HCT116 (cell line): ENCODE measurements at regions not wholly inside any gene's neighbourhood (a gene's known extent, or its start where the extent isn't known, plus 50 kb on each side); places are given as distances from the start of the nearest gene placed in this dataset.

Experiments used
- ATAC-seq: fragments of 200-7000 bp; cut with Tn5 transposase; 2 replicates; pipeline ENCODE4 v1.9.1; 2020; ENCODE audit warnings: mild to moderate bottlenecking, moderate library complexity
- BruUV-seq: library from RNA; stranded (reverse); fragments of 400-500 nt; replicated peaks from 2 replicates; lab custom pipeline; 2021; lab: Mats Ljungman, UMichigan
- CTCF ChIA-PET: fragments of 300-600 bp; sonication (Branson Sonifier 250); formaldehyde crosslinking; loops from one replicate; lab custom pipeline; 2021; ENCODE audit warnings: antibody characterized with exemption; lab: Charles Lee
- POLR2A ChIA-PET: fragments of 300-600, 350-600 bp; sonication (Branson Sonifier 250); formaldehyde crosslinking; loops from one replicate; lab custom pipeline; 2021; ENCODE audit warnings: antibody characterized with exemption; lab: Charles Lee
- RAD21 ChIA-PET, 2 experiments: fragments of 300-600 bp; sonication (Branson Sonifier 250); formaldehyde crosslinking; loops; one replicate each; lab custom pipeline; 2023; ENCODE audit warnings: low total read pairs in 2 of 2; ENCODE audit not compliant: uncharacterized antibody in 2 of 2, unreplicated experiment in 2 of 2, low non-redundant PET in 1 of 2; lab: Charles Lee
- DNase-seq: peaks from one replicate; pipeline ENCODE4 v3.0.0-alpha.2; 2010; ENCODE audit warnings: low read depth, low spot score
- H2AFZ ChIP-seq: fragments of 200-600 bp; shearing (Covaris generic), sonication (generic); 2 replicates; pipeline ENCODE4 v1.6.1; 2017; ENCODE audit warnings: low read depth, mixed run types, mixed read lengths, antibody characterized with exemption, low read length; ENCODE audit not compliant: poor library complexity, severe bottlenecking
- H3K27ac ChIP-seq: 2 replicates; pipeline ENCODE4 v1.5.1; 2012; ENCODE audit warnings: low read depth, low read length
- H3K27me3 ChIP-seq: fragments of 200-600 bp; sonication (generic); 2 replicates; pipeline ENCODE4 v1.6.1; 2016; ENCODE audit warnings: mixed run types, low read length, mixed read lengths; ENCODE audit not compliant: insufficient read depth
- H3K36me3 ChIP-seq, 2 experiments: fragments of 200-500 bp in 1 of 2; fragments of 200-600 bp in 1 of 2; sonication (Bioruptor generic) in 1 of 2; sonication (generic) in 1 of 2; 2 replicates each; pipeline versions ENCODE4 v1.5.1 to v1.6.1; 2014 to 2016; ENCODE audit warnings: low read length in 2 of 2, inconsistent platforms in 1 of 2, mixed read lengths in 1 of 2, mixed run types in 1 of 2; ENCODE audit not compliant: insufficient read depth in 2 of 2, control insufficient read depth in 1 of 2
- H3K4me1 ChIP-seq, 2 experiments: fragments of 200-600 bp in 1 of 2; sonication (generic) in 1 of 2; 2 replicates each; pipeline versions ENCODE4 v1.5.1 to v1.6.1; 2012 to 2017; ENCODE audit warnings: low read length in 2 of 2, inconsistent platforms in 1 of 2, mild to moderate bottlenecking in 1 of 2, mixed read lengths in 1 of 2, mixed run types in 1 of 2, moderate library complexity in 1 of 2; ENCODE audit not compliant: insufficient read depth in 2 of 2, control insufficient read depth in 1 of 2
- H3K4me2 ChIP-seq: fragments of 200-600 bp; sonication (generic); 2 replicates; pipeline ENCODE4 v1.6.1; 2017; ENCODE audit warnings: mixed run types, low read length, mixed read lengths
- H3K4me3 ChIP-seq, 2 experiments: fragments of 200-600 bp in 1 of 2; sonication (generic) in 1 of 2; replicated peaks in 1 of 2; 2 replicates each; pipeline ENCODE4 v1.5.1; 2011 to 2016; ENCODE audit warnings: low read length in 2 of 2, control low read depth in 1 of 2, low read depth in 1 of 2, mild to moderate bottlenecking in 1 of 2, mixed read lengths in 1 of 2, mixed run types in 1 of 2
- H3K79me2 ChIP-seq: fragments of 200-600 bp; sonication (generic); 2 replicates; pipeline ENCODE4 v1.6.1; 2017; ENCODE audit warnings: mild to moderate bottlenecking, mixed run types, low read length, moderate library complexity, mixed read lengths; ENCODE audit not compliant: insufficient read depth
- H3K9ac ChIP-seq: fragments of 200-600 bp; sonication (generic); 2 replicates; pipeline ENCODE4 v1.6.1; 2016; ENCODE audit warnings: low read length, mixed read lengths
- H3K9me2 ChIP-seq: fragments of 200-600 bp; sonication (generic), shearing (Covaris generic); 2 replicates; pipeline ENCODE4 v1.6.1; 2017; ENCODE audit warnings: mixed run types, mild to moderate bottlenecking, moderate library complexity; ENCODE audit not compliant: insufficient read depth
- H3K9me3 ChIP-seq, 2 experiments: fragments of 200-500 bp in 1 of 2; fragments of 200-600 bp in 1 of 2; sonication (Bioruptor generic) in 1 of 2; sonication (generic) in 1 of 2; 2 replicates each; pipeline ENCODE4 v1.6.1; 2014 to 2017; ENCODE audit warnings: low read length in 2 of 2, mixed read lengths in 2 of 2, inconsistent platforms in 1 of 2, low read depth in 1 of 2, mild to moderate bottlenecking in 1 of 2, mixed run types in 1 of 2, moderate library complexity in 1 of 2; ENCODE audit not compliant: control insufficient read depth in 1 of 2, insufficient read depth in 1 of 2
- H4K20me1 ChIP-seq: fragments of 200-600 bp; sonication (generic), shearing (Covaris generic); 2 replicates; pipeline ENCODE4 v1.6.1; 2017; ENCODE audit warnings: mixed run types, mild to moderate bottlenecking, moderate library complexity; ENCODE audit not compliant: insufficient read depth
- ATF3 ChIP-seq: IDR thresholded peaks from 2 replicates; pipeline ENCODE4 v1.6.1; 2012
- CEBPB ChIP-seq: IDR thresholded peaks from 2 replicates; pipeline ENCODE4 v1.6.1; 2012; ENCODE audit warnings: low read depth
- ELF1 ChIP-seq: IDR thresholded peaks from 2 replicates; pipeline ENCODE4 v1.6.1; 2012; ENCODE audit warnings: low read depth, borderline replicate concordance
- EZH2 ChIP-seq: fragments of 200-600 bp; sonication (generic); IDR thresholded peaks from 2 replicates; pipeline ENCODE4 v1.6.1; 2017; ENCODE audit warnings: antibody characterized with exemption, mixed run types
- EZH2phosphoT487 ChIP-seq: fragments of 200-600 bp; IDR thresholded peaks from 2 replicates; pipeline ENCODE4 v1.6.1; 2018; ENCODE audit warnings: antibody characterized with exemption, borderline replicate concordance
- MAX ChIP-seq: IDR thresholded peaks from 2 replicates; pipeline ENCODE4 v1.6.1; 2012
- POLR2A ChIP-seq: IDR thresholded peaks from 2 replicates; pipeline ENCODE4 v1.7.0; 2011; ENCODE audit warnings: borderline replicate concordance; ENCODE audit not compliant: insufficient read depth, insufficient read length; ENCODE audit errors: extremely low read depth
- POLR2AphosphoS5 ChIP-seq: IDR thresholded peaks from 2 replicates; pipeline ENCODE4 v1.6.1; 2011; ENCODE audit warnings: mild to moderate bottlenecking, low read depth, low read length, moderate library complexity
- RAD21 ChIP-seq: IDR thresholded peaks from 2 replicates; pipeline ENCODE4 v1.6.1; 2012; ENCODE audit warnings: low read depth, mild to moderate bottlenecking
- SRF ChIP-seq: IDR thresholded peaks from 2 replicates; pipeline ENCODE4 v1.6.1; 2012; ENCODE audit warnings: low read depth
- TCF7L2 ChIP-seq: IDR thresholded peaks from 2 replicates; pipeline ENCODE4 v1.7.0; 2011; ENCODE audit warnings: borderline replicate concordance, inconsistent platforms; ENCODE audit not compliant: insufficient read depth, insufficient read length; ENCODE audit errors: extremely low read depth
- ZBTB33 ChIP-seq: IDR thresholded peaks from 2 replicates; pipeline ENCODE4 v1.6.1; 2011; ENCODE audit warnings: mild to moderate bottlenecking, low read length, moderate library complexity; ENCODE audit not compliant: insufficient replicate concordance; ENCODE audit errors: extremely low read depth
- ZFX ChIP-seq: fragments of 450-650 bp; IDR thresholded peaks from 2 replicates; pipeline ENCODE4 v1.6.1; 2017
- ZNF274 ChIP-seq: fragments of 200-500 bp; sonication (Bioruptor generic); IDR thresholded peaks from 2 replicates; pipeline ENCODE4 v1.6.1; 2014; ENCODE audit warnings: mild to moderate bottlenecking, low read depth, low read length, inconsistent platforms
- intact Hi-C: fragments of 100-400 bp; cut with micrococcal nuclease; formaldehyde crosslinking; loops from 2 replicates; pipeline ENCODE4 v1.10.0; 2022
- TF ChIP-seq, protein P1 (sequence below), 3 experiments: fragments of 200-600 bp in 1 of 3; sonication (generic) in 1 of 3; IDR thresholded peaks in 2 of 3; conservative IDR thresholded peaks in 1 of 3; 2 replicates each; pipeline ENCODE4 v1.5.1; 2012 to 2017; ENCODE audit warnings: low read depth in 2 of 3, low read length in 2 of 3, antibody characterized with exemption in 1 of 3, borderline replicate concordance in 1 of 3, control low read depth in 1 of 3, mild to moderate bottlenecking in 1 of 3, mixed read lengths in 1 of 3, mixed run types in 1 of 3, moderate library complexity in 1 of 3; ENCODE audit not compliant: insufficient read depth in 1 of 3

GRCh38 chr6:95866732-95867131 lies 149.0 kb upstream of the FUT9 start:
- intact Hi-C loops: loop anchor here (2.0 kb wide), 1 partner anchor 436 kb away; no protein-coding TSS in a partner anchor
- Histone ChIP-seq H3K27ac (no peak overlapping the region), H3K79me2 (no peaks in the 10 kb centered on the region), H3K36me3 (no peaks in the 10 kb centered on the region), H3K9me3 (no peaks in the 10 kb centered on the region), H2AFZ (no peak overlapping the region), H3K4me2 (no peak overlapping the region), H3K9ac (no peak overlapping the region), H3K4me3 (no peak overlapping the region), H3K27me3 (no peaks in the 10 kb centered on the region), H3K9me2 (no peaks in the 10 kb centered on the region), H3K4me1 (no peaks in the 10 kb centered on the region), H4K20me1 (no peaks in the 10 kb centered on the region)
- BruUV-seq: no TSS peak
- DNase-seq (peak; percentile 18), ATAC-seq (peak; percentile 60)
- TF ChIP-seq, protein P1, sequence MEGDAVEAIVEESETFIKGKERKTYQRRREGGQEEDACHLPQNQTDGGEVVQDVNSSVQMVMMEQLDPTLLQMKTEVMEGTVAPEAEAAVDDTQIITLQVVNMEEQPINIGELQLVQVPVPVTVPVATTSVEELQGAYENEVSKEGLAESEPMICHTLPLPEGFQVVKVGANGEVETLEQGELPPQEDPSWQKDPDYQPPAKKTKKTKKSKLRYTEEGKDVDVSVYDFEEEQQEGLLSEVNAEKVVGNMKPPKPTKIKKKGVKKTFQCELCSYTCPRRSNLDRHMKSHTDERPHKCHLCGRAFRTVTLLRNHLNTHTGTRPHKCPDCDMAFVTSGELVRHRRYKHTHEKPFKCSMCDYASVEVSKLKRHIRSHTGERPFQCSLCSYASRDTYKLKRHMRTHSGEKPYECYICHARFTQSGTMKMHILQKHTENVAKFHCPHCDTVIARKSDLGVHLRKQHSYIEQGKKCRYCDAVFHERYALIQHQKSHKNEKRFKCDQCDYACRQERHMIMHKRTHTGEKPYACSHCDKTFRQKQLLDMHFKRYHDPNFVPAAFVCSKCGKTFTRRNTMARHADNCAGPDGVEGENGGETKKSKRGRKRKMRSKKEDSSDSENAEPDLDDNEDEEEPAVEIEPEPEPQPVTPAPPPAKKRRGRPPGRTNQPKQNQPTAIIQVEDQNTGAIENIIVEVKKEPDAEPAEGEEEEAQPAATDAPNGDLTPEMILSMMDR (IDR thresholded peaks at IDR 0.05 in 2 of 3, conservative IDR thresholded peaks at IDR 0.05 in 1 of 3; ENCODE audit: borderline replicate concordance in 1 of 3, insufficient read depth in 1 of 3, low read depth in 2 of 3, low read length in 2 of 3): peak; percentile 27 to 57 (median 42); a peak in 5 of 6 replicates
- peak; percentile 50 for TF ChIP-seq RAD21
- no peak for TF ChIP-seq EZH2
- no peak for TF ChIP-seq CEBPB
- ChIA-PET CTCF (interaction anchor here (1.3 kb wide), 1 partner anchor 132 kb away, joined by 3 read pairs; no protein-coding TSS in a partner anchor), POLR2A (no interaction called here), RAD21 (no interaction called here)

- ATAC-seq (no peak), DNase-seq (no peak)
- RAD21 ChIA-PET: no interaction called here
- Histone ChIP-seq H3K27ac (no peak overlapping the region), H3K9me2 (no peaks in the 10 kb centered on the region), H4K20me1 (no peaks in the 10 kb centered on the region), H3K4me1 (no peaks in the 10 kb centered on the region), H2AFZ (peak overlapping the region; percentile 35), H3K4me2 (no peak overlapping the region), H3K27me3 (no peaks in the 10 kb centered on the region), H3K9ac (no peak overlapping the region), H3K36me3 (no peaks in the 10 kb centered on the region), H3K9me3 (no peaks in the 10 kb centered on the region), H3K79me2 (no peaks in the 10 kb centered on the region), H3K4me3 (no peak overlapping the region)
- CTCF ChIA-PET: interaction anchor here (0.9 to 1.3 kb wide), 2 partner anchors 132 to 433 kb away, joined by 3 read pairs; no protein-coding TSS in a partner anchor
- intact Hi-C loops: loop anchor here (2.0 kb wide), 1 partner anchor 436 kb away; no protein-coding TSS in a partner anchor
- no TSS peak for BruUV-seq
- POLR2A ChIA-PET: no interaction called here
- TF ChIP-seq POLR2A: no peak
- TF ChIP-seq POLR2AphosphoS5: no peak
- TF ChIP-seq ELF1: no peak
- no peak for TF ChIP-seq ZBTB33
- TF ChIP-seq EZH2: no peak
- TF ChIP-seq MAX: no peak
- TF ChIP-seq EZH2phosphoT487: no peak
- no peak for TF ChIP-seq ZNF274
- no peak for TF ChIP-seq ATF3
- no peak for TF ChIP-seq SRF
- TF ChIP-seq TCF7L2: no peak
- no peak for TF ChIP-seq CEBPB
- TF ChIP-seq ZFX: no peak
Observed at GRCh38 chr6:95867205-95867604, 148.6 kb upstream of the FUT9 start.
